ENCODE measurements at regions not wholly inside any gene's neighbourhood (a gene's known extent, or its start where the extent isn't known, plus 50 kb on each side); places are given as distances from the start of the nearest gene placed in this dataset.

GRCh38 chr20:54283253-54283652 is 75.4 kb downstream of the PFDN4 start:
- no peak for TF ChIP-seq CTCF (IDR thresholded peaks at IDR 0.05)
- Histone ChIP-seq H3K4me3 (no peak overlapping the region), H3K27me3 (no peaks in the 10 kb centered on the region), H3K36me3 (no peaks in the 10 kb centered on the region), H3K4me1 (no peaks in the 10 kb centered on the region), H3K27ac (no peak overlapping the region), H3K9me3 (no peaks in the 10 kb centered on the region)
- ATAC-seq (no peak), DNase-seq (no peak)
- intact Hi-C loops (cut with DNase I), result no loop called here

DNA sequence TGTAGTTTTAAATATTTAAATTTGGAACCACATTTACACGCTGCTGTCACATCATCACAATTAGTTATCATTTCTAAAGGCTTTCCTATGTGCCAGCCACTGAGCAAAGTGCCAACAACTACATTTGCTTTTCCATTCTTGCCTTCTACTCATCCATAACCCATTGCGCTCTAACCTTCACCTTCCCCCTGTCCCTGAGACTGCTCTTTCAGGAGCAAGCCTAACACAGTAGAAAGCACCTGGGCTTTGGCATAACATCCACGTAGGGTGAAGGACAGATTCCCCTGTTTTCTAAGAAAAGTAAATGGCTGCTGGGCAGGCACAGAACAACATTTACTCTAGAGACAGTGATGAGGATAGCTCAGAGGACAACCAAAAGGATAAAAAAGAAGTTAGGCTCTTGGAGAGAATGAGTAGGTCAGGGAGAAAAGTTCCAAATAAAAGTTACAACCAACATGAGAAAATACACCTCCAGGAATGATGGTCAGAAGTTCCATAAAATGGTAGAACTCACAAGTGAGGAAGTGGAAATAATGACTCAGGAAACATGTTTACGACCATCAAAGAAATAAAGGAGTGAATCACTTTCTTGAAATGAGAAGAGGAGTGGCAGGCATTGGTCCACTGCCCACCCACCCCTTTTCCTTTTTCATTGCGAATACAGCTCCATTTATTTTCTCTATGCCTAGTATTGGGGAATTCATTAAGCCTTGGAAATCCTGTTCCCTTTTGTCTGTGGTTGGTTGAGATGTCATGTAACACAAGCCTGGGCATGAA is 77.2 kb downstream of the PFDN4 start:
- Histone ChIP-seq H3K4me1 (no peaks in the 10 kb centered on the region), H3K27me3 (no peaks in the 10 kb centered on the region), H3K36me3 (no peaks in the 10 kb centered on the region), H3K27ac (no peak overlapping the region), H3K4me3 (no peak overlapping the region), H3K9me3 (no peaks in the 10 kb centered on the region)
- DNase-seq (no peak), ATAC-seq (no peak)
- no peak for TF ChIP-seq CTCF (IDR thresholded peaks at IDR 0.05)
- intact Hi-C loops (cut with DNase I), result no loop called here

- Histone ChIP-seq H3K27ac (no peak overlapping the region), H3K9me3 (no peaks in the 10 kb centered on the region), H3K36me3 (no peaks in the 10 kb centered on the region), H3K27me3 (no peaks in the 10 kb centered on the region), H3K4me1 (no peaks in the 10 kb centered on the region), H3K4me3 (no peak overlapping the region)
- DNase-seq (no peak), ATAC-seq (no peak)
- intact Hi-C loops (cut with DNase I), result no loop called here
- TF ChIP-seq CTCF (IDR thresholded peaks at IDR 0.05), result no peak
Observed at GRCh38 chr20:54290636-54291035, 82.7 kb downstream of the PFDN4 start.

DNA sequence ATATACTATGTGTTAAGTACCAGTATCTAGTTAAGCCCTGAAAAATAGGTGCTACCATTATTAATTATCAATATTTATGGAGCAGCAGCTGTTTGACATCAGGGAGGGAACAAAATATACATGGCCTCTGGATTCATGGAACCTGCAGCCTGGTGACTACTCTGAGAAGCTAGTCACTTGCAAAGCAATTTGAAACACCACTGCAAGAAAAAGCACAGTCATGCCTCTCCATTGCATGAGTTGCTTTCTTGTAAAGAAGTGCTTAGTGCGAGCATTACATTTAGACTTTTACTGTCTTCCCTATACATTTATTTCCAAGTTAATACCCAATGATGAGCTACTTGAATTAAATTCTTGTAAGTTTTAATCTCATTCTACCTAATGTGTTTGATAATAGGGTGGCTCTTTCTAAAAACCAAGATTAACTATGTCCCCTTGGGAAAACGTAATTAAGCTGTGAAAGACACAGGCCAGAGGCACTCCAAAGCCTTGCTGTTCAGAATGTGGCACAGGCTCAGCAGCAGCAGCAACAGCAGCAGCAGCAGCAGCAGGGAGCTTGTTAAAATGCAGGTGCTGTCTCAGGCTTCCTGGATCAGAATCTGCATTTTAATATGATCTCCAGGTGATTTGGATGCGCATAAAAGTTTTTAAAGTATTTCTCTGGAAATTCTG is 83.6 kb downstream of the PFDN4 start:
- DNase-seq (no peak), ATAC-seq (no peak)
- no peak overlapping the region for H3K4me3 ChIP-seq
- intact Hi-C loops (cut with DNase I), result no loop called here
- no peaks in the 10 kb centered on the region for H3K36me3 ChIP-seq
- H3K4me1 ChIP-seq, result no peaks in the 10 kb centered on the region
- no peak for TF ChIP-seq CTCF (IDR thresholded peaks at IDR 0.05)
- no peak overlapping the region for H3K27ac ChIP-seq
- no peaks in the 10 kb centered on the region for H3K27me3 ChIP-seq
- H3K9me3 ChIP-seq, result no peaks in the 10 kb centered on the region

- no peaks in the 10 kb centered on the region for H3K36me3 ChIP-seq
- H3K4me3 ChIP-seq, result no peak overlapping the region
- no peak for TF ChIP-seq CTCF (IDR thresholded peaks at IDR 0.05)
- intact Hi-C loops (cut with DNase I), result no loop called here
- no peak overlapping the region for H3K27ac ChIP-seq
- no peaks in the 10 kb centered on the region for H3K27me3 ChIP-seq
- no peaks in the 10 kb centered on the region for H3K4me1 ChIP-seq
- no peaks in the 10 kb centered on the region for H3K9me3 ChIP-seq
- DNase-seq, result no peak
- ATAC-seq, result no peak
Observed at GRCh38 chr20:54292185-54292584, 84.3 kb downstream of the PFDN4 start.
